Endodermal cell (in vitro differentiated cells): ENCODE measurements at regions not wholly inside any gene's neighbourhood (a gene's known extent, or its start where the extent isn't known, plus 50 kb on each side); places are given as distances from the start of the nearest gene placed in this dataset.

Experiments used
- DNase-seq: peaks from one replicate; pipeline ENCODE4 v3.0.0-alpha.2; 2017
- H3K27ac ChIP-seq: 2 replicates; pipeline ENCODE4 v1.5.1; 2013; ENCODE audit warnings: mild to moderate bottlenecking, low read depth, low read length, moderate library complexity
- H3K27me3 ChIP-seq: 2 replicates; pipeline ENCODE4 v1.6.1; 2013; ENCODE audit warnings: mild to moderate bottlenecking, low read length, moderate library complexity; ENCODE audit not compliant: insufficient read depth, control insufficient read depth, poor library complexity, severe bottlenecking
- H3K36me3 ChIP-seq: 2 replicates; pipeline ENCODE4 v1.7.0; 2013; ENCODE audit warnings: mild to moderate bottlenecking, low read length, moderate library complexity; ENCODE audit not compliant: control insufficient read depth, insufficient read depth
- H3K4me1 ChIP-seq: one replicate; pipeline ENCODE4 v1.7.0; 2013; ENCODE audit warnings: low read length; ENCODE audit not compliant: control insufficient read depth, insufficient read depth
- H3K4me3 ChIP-seq: 2 replicates; pipeline ENCODE4 v1.5.1; 2013; ENCODE audit warnings: mild to moderate bottlenecking, low read length, moderate library complexity
- H3K9ac ChIP-seq: 2 replicates; pipeline ENCODE4 v1.6.1; 2013; ENCODE audit warnings: mild to moderate bottlenecking, low read length, moderate library complexity; ENCODE audit not compliant: poor library complexity, severe bottlenecking; ENCODE audit errors: extremely low read depth
- H3K9me3 ChIP-seq: 2 replicates; pipeline ENCODE4 v1.6.1; 2013; ENCODE audit warnings: mild to moderate bottlenecking, low read length, moderate library complexity; ENCODE audit not compliant: control insufficient read depth
- H3K27ac Mint-ChIP-seq: 2 replicates; pipeline ENCODE4 v1.8.0; 2020; ENCODE audit warnings: mixed read lengths
- H3K27me3 Mint-ChIP-seq: 2 replicates; pipeline ENCODE4 v1.8.0; 2021; ENCODE audit warnings: mild to moderate bottlenecking, mixed read lengths; ENCODE audit not compliant: insufficient read depth
- H3K36me3 Mint-ChIP-seq: 2 replicates; pipeline ENCODE4 v1.8.0; 2020; ENCODE audit warnings: low read depth, mixed read lengths
- H3K4me1 Mint-ChIP-seq: 2 replicates; pipeline ENCODE4 v1.8.0; 2020; ENCODE audit warnings: mixed read lengths
- H3K4me3 Mint-ChIP-seq: 2 replicates; pipeline ENCODE4 v1.8.0; 2020; ENCODE audit warnings: mild to moderate bottlenecking, moderate library complexity, mixed read lengths
- H3K9me3 Mint-ChIP-seq: 2 replicates; pipeline ENCODE4 v1.8.0; 2020; ENCODE audit warnings: mild to moderate bottlenecking, mixed read lengths
- CTCF ChIP-seq: fragments of 200-600 bp; sonication (generic); conservative IDR thresholded peaks from 2 replicates; pipeline ENCODE4 v1.5.0; 2021; ENCODE audit warnings: antibody characterized with exemption, mild to moderate bottlenecking
- WGBS, 2 experiments: methylation state at CpG; one replicate each; pipeline versions ENCODE4 v1.1.5 to v1.1.7; 2013; ENCODE audit warnings: missing lambda C conversion rate in 2 of 2, mixed read lengths in 1 of 2; ENCODE audit not compliant: insufficient coverage in 1 of 2, insufficient read length in 1 of 2; 5-methylcytosine and 5-hydroxymethylcytosine counted together

GRCh38 chr18:32598144-32598543 lies 127.5 kb upstream of the GAREM1 start:
- Mint-ChIP-seq H3K4me3 (no peak overlapping the region), H3K27ac (no peak overlapping the region), H3K4me1 (no peaks in the 10 kb centered on the region), H3K9me3 (no peaks in the 10 kb centered on the region), H3K36me3 (no peaks in the 10 kb centered on the region), H3K27me3 (no peaks in the 10 kb centered on the region)
- Histone ChIP-seq H3K36me3 (no peaks in the 10 kb centered on the region), H3K9ac (no peak overlapping the region), H3K27ac (no peak overlapping the region), H3K4me3 (no peak overlapping the region), H3K9me3 (no peaks in the 10 kb centered on the region), H3K27me3 (no peaks in the 10 kb centered on the region), H3K4me1 (no peaks in the 10 kb centered on the region)
- WGBS, 2 experiments, result 92% methylated on average over 3 of the region's 3 CpGs; no CpG with 5 or more reads in 1 of the 2 experiments
- no peak for DNase-seq
- no peak for TF ChIP-seq CTCF

GRCh38 chr18:32596501-32596900 lies 125.8 kb upstream of the GAREM1 start:
- no peaks in the 10 kb centered on the region for H3K36me3 Mint-ChIP-seq
- H3K4me1 ChIP-seq, result no peaks in the 10 kb centered on the region
- H3K36me3 ChIP-seq, result no peaks in the 10 kb centered on the region
- H3K27me3 Mint-ChIP-seq, result no peaks in the 10 kb centered on the region
- H3K9me3 ChIP-seq, result no peaks in the 10 kb centered on the region
- H3K27ac Mint-ChIP-seq, result no peak overlapping the region
- no peak overlapping the region for H3K4me3 ChIP-seq
- 42 to 46% methylated on average over 2 of the region's 2 CpGs for WGBS, 2 experiments
- no peak overlapping the region for H3K4me3 Mint-ChIP-seq
- no peaks in the 10 kb centered on the region for H3K9me3 Mint-ChIP-seq
- no peaks in the 10 kb centered on the region for H3K4me1 Mint-ChIP-seq
- H3K27ac ChIP-seq, result no peak overlapping the region
- no peak overlapping the region for H3K9ac ChIP-seq
- no peaks in the 10 kb centered on the region for H3K27me3 ChIP-seq
- no peak for TF ChIP-seq CTCF
- DNase-seq, result no peak

- Mint-ChIP-seq H3K36me3 (no peaks in the 10 kb centered on the region), H3K4me3 (no peak overlapping the region), H3K4me1 (no peaks in the 10 kb centered on the region), H3K27me3 (no peaks in the 10 kb centered on the region), H3K27ac (no peak overlapping the region), H3K9me3 (no peaks in the 10 kb centered on the region)
- Histone ChIP-seq H3K27ac (no peak overlapping the region), H3K36me3 (no peaks in the 10 kb centered on the region), H3K4me3 (no peak overlapping the region), H3K27me3 (no peaks in the 10 kb centered on the region), H3K9me3 (no peaks in the 10 kb centered on the region), H3K4me1 (no peaks in the 10 kb centered on the region), H3K9ac (no peak overlapping the region)
- TF ChIP-seq CTCF, result no peak
- WGBS, 2 experiments, result 78 to 95% methylated on average over 2 to 3 of the region's 3 CpGs
- DNase-seq, result no peak
These were observed 125.2 kb upstream of the GAREM1 start for GRCh38 chr18:32595832-32596231.
